OCI-LY7 (cell line): ENCODE measurements at regions not wholly inside any gene's neighbourhood (a gene's known extent, or its start where the extent isn't known, plus 50 kb on each side); places are given as distances from the start of the nearest gene placed in this dataset.

Experiments
- BruUV-seq: library from RNA; stranded (reverse); fragments of 400-500 nt; replicated peaks from 2 replicates; lab custom pipeline; 2021; lab: Mats Ljungman, UMichigan
- CTCF ChIA-PET: fragments of 300-600 bp; sonication (Branson Sonifier 250); formaldehyde crosslinking; loops from one replicate; lab custom pipeline; 2022; ENCODE audit warnings: antibody characterized with exemption; ENCODE audit not compliant: unreplicated experiment; lab: Charles Lee
- POLR2A ChIA-PET: fragments of 300-600 bp; sonication (Branson Sonifier 250); formaldehyde crosslinking; loops from one replicate; lab custom pipeline; 2022; ENCODE audit warnings: antibody characterized with exemption; lab: Charles Lee
- DNase-seq: peaks from one replicate; pipeline ENCODE4 v3.0.0-alpha.2; 2015; ENCODE audit warnings: low spot score
- H2AFZ ChIP-seq: fragments of 200-600 bp; sonication (generic), shearing (Covaris generic); 2 replicates; pipeline ENCODE4 v1.6.1; 2014; ENCODE audit warnings: mild to moderate bottlenecking, antibody characterized with exemption, low read length, moderate library complexity
- H3K27ac ChIP-seq: fragments of 200-600 bp; sonication (generic); 2 replicates; pipeline ENCODE4 v1.5.1; 2014; ENCODE audit warnings: mixed run types, low read depth, mild to moderate bottlenecking, moderate library complexity, low read length, inconsistent platforms; ENCODE audit not compliant: poor library complexity, severe bottlenecking
- H3K36me3 ChIP-seq: fragments of 200-600 bp; sonication (generic); 2 replicates; pipeline ENCODE4 v1.6.1; 2014; ENCODE audit warnings: mild to moderate bottlenecking, antibody characterized with exemption, low read length, moderate library complexity, mixed read lengths; ENCODE audit not compliant: insufficient read depth
- H3K4me1 ChIP-seq: fragments of 200-600 bp; sonication (generic); 2 replicates; pipeline ENCODE4 v1.5.1; 2014; ENCODE audit warnings: mild to moderate bottlenecking, low read length; ENCODE audit not compliant: insufficient read depth, poor library complexity, severe bottlenecking
- H3K4me2 ChIP-seq: fragments of 200-600 bp; sonication (generic); 2 replicates; pipeline ENCODE4 v1.6.1; 2014; ENCODE audit warnings: mild to moderate bottlenecking, low read length
- H3K4me3 ChIP-seq: fragments of 200-600 bp; sonication (generic); 2 replicates; pipeline ENCODE4 v1.5.1; 2014; ENCODE audit warnings: mild to moderate bottlenecking, low read depth, low read length; ENCODE audit not compliant: poor library complexity, severe bottlenecking
- H3K79me2 ChIP-seq: fragments of 200-600 bp; sonication (generic); 2 replicates; pipeline ENCODE4 v1.6.1; 2016; ENCODE audit warnings: low read depth, mild to moderate bottlenecking, low read length, moderate library complexity, mixed read lengths; ENCODE audit not compliant: insufficient read depth
- H3K9me2 ChIP-seq: fragments of 200-600 bp; sonication (generic); 2 replicates; pipeline ENCODE4 v1.6.1; 2016; ENCODE audit warnings: mild to moderate bottlenecking, low read length, mixed read lengths; ENCODE audit not compliant: insufficient read depth
- H3K9me3 ChIP-seq: fragments of 200-600 bp; sonication (generic); 2 replicates; pipeline ENCODE4 v1.6.1; 2014; ENCODE audit warnings: mild to moderate bottlenecking, mixed run types, low read length, mixed read lengths
- H4K20me1 ChIP-seq: fragments of 200-600 bp; sonication (generic); 2 replicates; pipeline ENCODE4 v1.6.1; 2014; ENCODE audit warnings: mild to moderate bottlenecking, antibody characterized with exemption, low read length, moderate library complexity, mixed read lengths; ENCODE audit not compliant: insufficient read depth
- CTCF ChIP-seq: fragments of 200-600 bp; sonication (generic); conservative IDR thresholded peaks from 2 replicates; pipeline ENCODE4 v1.5.1; 2014; ENCODE audit warnings: mild to moderate bottlenecking, antibody characterized with exemption, low read length, moderate library complexity, mixed read lengths
- EZH2phosphoT487 ChIP-seq: fragments of 200-600 bp; sonication (generic); IDR thresholded peaks from 2 replicates; pipeline ENCODE4 v1.6.1; 2018; ENCODE audit warnings: low read depth, borderline replicate concordance, mild to moderate bottlenecking, mixed run types, antibody characterized with exemption, low read length, moderate library complexity, mixed read lengths
- intact Hi-C: fragments of 100-400 bp; cut with micrococcal nuclease; formaldehyde crosslinking; loops from one replicate; pipeline ENCODE4 v1.10.0; 2022; ENCODE audit not compliant: unreplicated experiment

GRCh38 chr21:28113718-28114117, 879.0 kb downstream of the LTN1 start:
- DNase-seq, result no peak
- no peaks in the 10 kb centered on the region for H3K9me2 ChIP-seq
- no peak overlapping the region for H3K4me3 ChIP-seq
- no peak for TF ChIP-seq CTCF
- no peak for TF ChIP-seq EZH2phosphoT487
- H2AFZ ChIP-seq, result no peak overlapping the region
- no peak overlapping the region for H3K4me2 ChIP-seq
- ChIA-PET POLR2A (interaction anchor here (0.6 kb wide), 1 partner anchor 29 kb away, joined by 5 read pairs; no protein-coding TSS in a partner anchor), CTCF (no interaction called here)
- H3K9me3 ChIP-seq, result no peaks in the 10 kb centered on the region
- intact Hi-C loops, result no loop called here
- no peaks in the 10 kb centered on the region for H4K20me1 ChIP-seq
- no peak overlapping the region for H3K27ac ChIP-seq
- no peaks in the 10 kb centered on the region for H3K4me1 ChIP-seq
- H3K36me3 ChIP-seq, result no peaks in the 10 kb centered on the region
- H3K79me2 ChIP-seq, result no peaks in the 10 kb centered on the region
- BruUV-seq, result no TSS peak

GRCh38 chr21:28112511-28112910, 880.2 kb downstream of the LTN1 start:
- H4K20me1 ChIP-seq, result no peaks in the 10 kb centered on the region
- no peaks in the 10 kb centered on the region for H3K9me3 ChIP-seq
- TF ChIP-seq EZH2phosphoT487, result no peak
- TF ChIP-seq CTCF, result no peak
- no peaks in the 10 kb centered on the region for H3K4me1 ChIP-seq
- no peak overlapping the region for H3K4me2 ChIP-seq
- ChIA-PET POLR2A (interaction anchor here (0.6 kb wide), 1 partner anchor 1516 kb away, joined by 4 read pairs; no protein-coding TSS in a partner anchor), CTCF (no interaction called here)
- H3K27ac ChIP-seq, result no peak overlapping the region
- H3K9me2 ChIP-seq, result no peaks in the 10 kb centered on the region
- BruUV-seq, result no TSS peak
- H3K36me3 ChIP-seq, result no peaks in the 10 kb centered on the region
- intact Hi-C loops, result no loop called here
- no peak overlapping the region for H3K4me3 ChIP-seq
- H2AFZ ChIP-seq, result no peak overlapping the region
- H3K79me2 ChIP-seq, result no peaks in the 10 kb centered on the region
- DNase-seq, result no peak

GRCh38 chr21:28111151-28111619, 881.5 kb downstream of the LTN1 start:
- Histone ChIP-seq H3K4me1 (no peaks in the 10 kb centered on the region), H4K20me1 (no peaks in the 10 kb centered on the region), H3K36me3 (no peaks in the 10 kb centered on the region), H3K79me2 (no peaks in the 10 kb centered on the region), H3K9me3 (no peaks in the 10 kb centered on the region), H2AFZ (no peak overlapping the region), H3K4me3 (no peak overlapping the region), H3K27ac (no peak overlapping the region), H3K4me2 (no peak overlapping the region), H3K9me2 (no peaks in the 10 kb centered on the region)
- DNase-seq, result no peak
- TF ChIP-seq EZH2phosphoT487 (no peak), CTCF (no peak)
- POLR2A ChIA-PET, result interaction anchor here (1.2 kb wide), 1 partner anchor 22 kb away, joined by 3 read pairs; no protein-coding TSS in a partner anchor
- intact Hi-C loops, result no loop called here
- CTCF ChIA-PET, result no interaction called here
- BruUV-seq, result no TSS peak
